ENCODE measurements at regions not wholly inside any gene's neighbourhood (a gene's known extent, or its start where the extent isn't known, plus 50 kb on each side); places are given as distances from the start of the nearest gene placed in this dataset.

DNA sequence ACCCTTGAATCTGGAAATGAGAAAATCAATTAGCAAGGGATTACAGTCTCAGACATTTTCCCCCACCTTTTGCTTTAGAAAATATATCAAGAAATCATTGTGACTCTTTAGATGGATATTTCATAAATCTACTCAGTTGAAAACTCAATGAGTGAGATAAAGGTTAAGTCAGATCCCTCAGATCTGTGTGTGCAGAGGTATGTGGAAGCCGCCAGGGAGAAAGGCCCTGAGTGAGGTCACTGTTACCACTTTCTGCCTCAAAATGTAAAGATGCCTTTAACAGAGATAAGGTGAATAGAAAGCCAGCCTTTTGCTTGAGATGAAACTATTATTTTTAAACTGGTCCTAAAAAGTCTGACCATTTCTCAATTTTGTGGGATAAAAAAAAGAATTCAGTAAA, 225.6 kb upstream of the HES1 start:
- Histone ChIP-seq H3K4me3 (no peak overlapping the region), H3K9me3 (ENCODE audit: low read depth) (no peaks in the 10 kb centered on the region), H3K9me2 (replicated peaks; ENCODE audit: insufficient read depth) (no peaks in the 10 kb centered on the region), H2AFZ (no peak overlapping the region), H4K20me1 (ENCODE audit: insufficient read depth, poor library complexity, severe bottlenecking) (no peaks in the 10 kb centered on the region), H3K27ac (peak overlapping the region; percentile 74), H3K4me1 (ENCODE audit: insufficient read depth) (peaks cover 55% of the 10 kb centered on the region), H3K79me2 (no peaks in the 10 kb centered on the region), H3K36me3 (replicated peaks; ENCODE audit: insufficient read depth, low read depth) (no peaks in the 10 kb centered on the region), H3K4me2 (no peak overlapping the region), H3K27me3 (no peaks in the 10 kb centered on the region)
- no peak for DNase-seq (ENCODE audit: low spot score)
- TF ChIP-seq EZH2 (IDR thresholded peaks at IDR 0.05; ENCODE audit: borderline replicate concordance) (no peak), EZH2phosphoT487 (IDR thresholded peaks at IDR 0.05; ENCODE audit: low read depth, severe bottlenecking, unreplicated experiment) (no peak)
- TF ChIP-seq, protein P1, sequence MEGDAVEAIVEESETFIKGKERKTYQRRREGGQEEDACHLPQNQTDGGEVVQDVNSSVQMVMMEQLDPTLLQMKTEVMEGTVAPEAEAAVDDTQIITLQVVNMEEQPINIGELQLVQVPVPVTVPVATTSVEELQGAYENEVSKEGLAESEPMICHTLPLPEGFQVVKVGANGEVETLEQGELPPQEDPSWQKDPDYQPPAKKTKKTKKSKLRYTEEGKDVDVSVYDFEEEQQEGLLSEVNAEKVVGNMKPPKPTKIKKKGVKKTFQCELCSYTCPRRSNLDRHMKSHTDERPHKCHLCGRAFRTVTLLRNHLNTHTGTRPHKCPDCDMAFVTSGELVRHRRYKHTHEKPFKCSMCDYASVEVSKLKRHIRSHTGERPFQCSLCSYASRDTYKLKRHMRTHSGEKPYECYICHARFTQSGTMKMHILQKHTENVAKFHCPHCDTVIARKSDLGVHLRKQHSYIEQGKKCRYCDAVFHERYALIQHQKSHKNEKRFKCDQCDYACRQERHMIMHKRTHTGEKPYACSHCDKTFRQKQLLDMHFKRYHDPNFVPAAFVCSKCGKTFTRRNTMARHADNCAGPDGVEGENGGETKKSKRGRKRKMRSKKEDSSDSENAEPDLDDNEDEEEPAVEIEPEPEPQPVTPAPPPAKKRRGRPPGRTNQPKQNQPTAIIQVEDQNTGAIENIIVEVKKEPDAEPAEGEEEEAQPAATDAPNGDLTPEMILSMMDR (IDR thresholded peaks at IDR 0.05; ENCODE audit: poor library complexity): no peak
- 44% methylated on average over 1 of the region's 1 CpG for WGBS (ENCODE audit: low lambda C conversion rate, missing lambda C conversion rate)

DNA sequence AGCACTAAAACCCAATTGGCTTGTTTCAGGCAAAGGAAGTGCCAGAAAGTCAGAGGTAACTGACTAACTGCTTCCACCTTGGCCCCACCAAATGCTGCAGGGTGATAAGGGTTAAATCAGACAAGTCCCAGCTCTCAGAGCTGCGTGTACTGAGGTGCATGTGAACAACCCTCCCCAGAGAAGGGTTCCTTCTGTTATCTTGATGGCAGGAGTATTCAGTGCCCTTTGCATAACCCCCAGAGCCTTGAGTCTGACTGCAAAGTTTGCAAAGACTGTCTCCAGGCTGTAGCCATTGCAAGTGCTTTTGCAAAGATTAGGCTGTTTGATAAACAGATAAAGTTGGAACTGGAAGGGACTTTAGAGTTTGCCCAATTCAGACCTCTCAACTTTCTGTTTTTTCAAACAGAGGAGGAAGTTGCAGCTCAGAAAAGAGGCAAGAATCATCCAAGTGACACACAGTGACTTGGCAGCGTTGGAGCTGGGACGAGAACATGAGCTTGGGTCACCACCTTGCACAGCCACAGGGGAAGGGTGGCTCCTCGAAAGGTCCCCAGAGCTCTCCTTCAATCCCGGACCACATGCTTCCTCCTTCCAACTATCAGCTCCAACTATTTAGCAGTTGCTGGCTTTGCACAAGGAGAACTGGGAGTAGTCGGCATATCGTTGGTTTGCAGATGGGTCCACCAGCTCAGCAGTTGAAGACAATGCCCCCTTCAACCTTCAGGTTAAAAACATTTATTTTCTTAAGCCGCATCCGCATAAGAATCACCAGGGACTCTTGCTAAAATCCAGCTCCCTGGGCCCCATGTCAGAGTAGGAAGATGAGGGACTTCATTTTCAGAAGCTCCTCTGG, 224.8 kb upstream of the HES1 start:
- Histone ChIP-seq H3K79me2 (no peaks in the 10 kb centered on the region), H2AFZ (no peak overlapping the region), H3K27ac (peak overlapping the region; percentile 74), H3K4me3 (no peak overlapping the region), H3K9me2 (replicated peaks; ENCODE audit: insufficient read depth) (no peaks in the 10 kb centered on the region), H3K4me2 (peak overlapping the region; percentile 64), H3K4me1 (ENCODE audit: insufficient read depth) (peaks cover 47% of the 10 kb centered on the region), H3K36me3 (replicated peaks; ENCODE audit: insufficient read depth, low read depth) (no peaks in the 10 kb centered on the region), H3K9me3 (ENCODE audit: low read depth) (no peaks in the 10 kb centered on the region), H3K27me3 (no peaks in the 10 kb centered on the region), H4K20me1 (ENCODE audit: insufficient read depth, poor library complexity, severe bottlenecking) (no peaks in the 10 kb centered on the region)
- TF ChIP-seq, protein P1 (IDR thresholded peaks at IDR 0.05; ENCODE audit: poor library complexity): no peak
- TF ChIP-seq EZH2 (IDR thresholded peaks at IDR 0.05; ENCODE audit: borderline replicate concordance): no peak
- WGBS (ENCODE audit: low lambda C conversion rate, missing lambda C conversion rate): 53% methylated on average over 9 of the region's 9 CpGs
- DNase-seq (ENCODE audit: low spot score): peak; percentile 52

DNA sequence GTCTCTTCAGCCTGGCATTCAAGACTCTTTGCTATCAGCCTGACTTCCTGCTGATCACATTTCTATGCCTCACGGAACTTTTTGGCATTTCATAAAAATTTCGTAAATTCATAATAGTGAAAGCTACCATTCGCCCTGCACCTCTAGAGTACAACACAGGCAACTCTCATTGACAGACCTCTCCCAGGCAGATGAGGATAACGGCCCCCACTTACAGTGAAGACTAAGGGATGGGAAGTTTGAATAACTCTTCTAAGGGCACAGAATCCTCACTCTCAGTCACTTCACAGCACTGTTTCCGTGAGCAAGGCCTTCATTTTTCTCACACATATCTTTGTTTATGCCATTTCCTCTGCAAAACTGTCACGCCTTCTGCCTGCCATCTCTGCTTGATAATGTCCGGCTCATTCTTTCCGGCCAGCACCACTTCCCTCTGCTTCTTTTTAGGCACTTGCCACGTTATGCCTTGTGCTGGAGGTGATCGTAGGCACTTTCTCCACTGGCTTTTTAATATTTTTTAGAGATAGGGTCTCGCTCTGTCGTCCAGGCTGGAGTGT, 224.1 kb upstream of the HES1 start:
- Histone ChIP-seq H3K4me3 (no peak overlapping the region), H3K9me3 (ENCODE audit: low read depth) (no peaks in the 10 kb centered on the region), H3K79me2 (no peaks in the 10 kb centered on the region), H3K36me3 (replicated peaks; ENCODE audit: insufficient read depth, low read depth) (no peaks in the 10 kb centered on the region), H4K20me1 (ENCODE audit: insufficient read depth, poor library complexity, severe bottlenecking) (no peaks in the 10 kb centered on the region), H3K27ac (peak overlapping the region; percentile 74), H3K4me2 (peak overlapping the region; percentile 64), H2AFZ (no peak overlapping the region), H3K27me3 (no peaks in the 10 kb centered on the region), H3K9me2 (replicated peaks; ENCODE audit: insufficient read depth) (no peaks in the 10 kb centered on the region), H3K4me1 (ENCODE audit: insufficient read depth) (peaks cover 45% of the 10 kb centered on the region)
- no peak for DNase-seq (ENCODE audit: low spot score)
- WGBS (ENCODE audit: low lambda C conversion rate, missing lambda C conversion rate): 77% methylated on average over 12 of the region's 12 CpGs
- TF ChIP-seq EZH2phosphoT487 (IDR thresholded peaks at IDR 0.05; ENCODE audit: low read depth, severe bottlenecking, unreplicated experiment) (no peak), EZH2 (IDR thresholded peaks at IDR 0.05; ENCODE audit: borderline replicate concordance) (no peak)
- TF ChIP-seq, protein P1 (IDR thresholded peaks at IDR 0.05; ENCODE audit: poor library complexity): no peak

Data from hepatocyte (in vitro differentiated cells).